PC-3 (cell line): ENCODE measurements at regions not wholly inside any gene's neighbourhood (a gene's known extent, or its start where the extent isn't known, plus 50 kb on each side); places are given as distances from the start of the nearest gene placed in this dataset.

ENCODE experiments used
- EZH2 ChIP-seq: fragments of 300-600 bp; sonication (generic); IDR thresholded peaks from one replicate; pipeline ENCODE4 v1.6.1; 2017; ENCODE audit warnings: antibody characterized with exemption, mild to moderate bottlenecking, low read length; ENCODE audit not compliant: unreplicated experiment
- TF ChIP-seq, protein P1 (sequence below): fragments of 300-600 bp; sonication (generic); conservative IDR thresholded peaks from 2 replicates; pipeline ENCODE4 v1.5.1; 2017; ENCODE audit warnings: antibody characterized with exemption, low read depth, mild to moderate bottlenecking, low read length

DNA sequence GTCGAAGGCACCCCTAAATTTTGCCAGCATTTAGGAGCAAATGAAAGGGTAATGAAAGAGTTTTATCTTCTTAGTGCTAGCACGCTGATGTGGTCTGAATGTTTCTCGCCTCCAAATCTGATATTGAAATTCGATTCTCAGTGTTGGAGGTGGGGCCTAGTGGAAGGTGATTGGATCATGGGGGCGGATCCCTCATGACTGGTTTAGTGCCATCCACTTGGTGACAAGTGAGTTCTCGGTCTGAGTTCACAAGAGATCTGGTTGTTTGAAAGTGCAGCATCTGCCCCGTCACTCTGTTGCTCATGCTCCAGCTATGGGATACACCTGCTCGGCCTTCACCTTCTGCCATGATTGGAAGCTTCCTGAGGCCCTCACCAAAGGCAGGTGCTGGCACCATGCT lies 75.1 kb upstream of the ZBTB40 start:
- TF ChIP-seq, protein P1, sequence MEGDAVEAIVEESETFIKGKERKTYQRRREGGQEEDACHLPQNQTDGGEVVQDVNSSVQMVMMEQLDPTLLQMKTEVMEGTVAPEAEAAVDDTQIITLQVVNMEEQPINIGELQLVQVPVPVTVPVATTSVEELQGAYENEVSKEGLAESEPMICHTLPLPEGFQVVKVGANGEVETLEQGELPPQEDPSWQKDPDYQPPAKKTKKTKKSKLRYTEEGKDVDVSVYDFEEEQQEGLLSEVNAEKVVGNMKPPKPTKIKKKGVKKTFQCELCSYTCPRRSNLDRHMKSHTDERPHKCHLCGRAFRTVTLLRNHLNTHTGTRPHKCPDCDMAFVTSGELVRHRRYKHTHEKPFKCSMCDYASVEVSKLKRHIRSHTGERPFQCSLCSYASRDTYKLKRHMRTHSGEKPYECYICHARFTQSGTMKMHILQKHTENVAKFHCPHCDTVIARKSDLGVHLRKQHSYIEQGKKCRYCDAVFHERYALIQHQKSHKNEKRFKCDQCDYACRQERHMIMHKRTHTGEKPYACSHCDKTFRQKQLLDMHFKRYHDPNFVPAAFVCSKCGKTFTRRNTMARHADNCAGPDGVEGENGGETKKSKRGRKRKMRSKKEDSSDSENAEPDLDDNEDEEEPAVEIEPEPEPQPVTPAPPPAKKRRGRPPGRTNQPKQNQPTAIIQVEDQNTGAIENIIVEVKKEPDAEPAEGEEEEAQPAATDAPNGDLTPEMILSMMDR = no peak
- no peak for TF ChIP-seq EZH2
